ENCODE measurements at regions not wholly inside any gene's neighbourhood (a gene's known extent, or its start where the extent isn't known, plus 50 kb on each side); places are given as distances from the start of the nearest gene placed in this dataset.

- dilution Hi-C loops (cut with MboI; ENCODE audit: extremely low pct_ligation_motif_present, low sequenced_read_pairs): no loop called here
- POLR2A ChIA-PET: no interaction called here
- peak; percentile 40 to 43 for TF ChIP-seq CTCF (IDR thresholded peaks at IDR 0.05; ENCODE audit: extremely low read depth in 1 of 2, insufficient read depth in 1 of 2, low read depth in 1 of 2, low read length in 2 of 2)
- no peak for TF ChIP-seq MYC (IDR thresholded peaks at IDR 0.05; ENCODE audit: low read depth, low read length)
- TF ChIP-seq GATA2 (IDR thresholded peaks at IDR 0.05; ENCODE audit: insufficient read depth, insufficient read length, low read depth, low read length): peak; percentile 54
- Histone ChIP-seq H3K4me1 (ENCODE audit: control insufficient read depth, extremely low read depth, insufficient read depth, low read length) (peaks cover 6% of the 10 kb centered on the region), H3K9ac (replicated peaks; ENCODE audit: extremely low read depth, insufficient read depth, low read length) (no peak overlapping the region), H3K27ac (ENCODE audit: insufficient read depth, low read depth, low read length) (peak overlapping the region; percentile 34), H3K27me3 (ENCODE audit: control insufficient read depth in 2 of 2, insufficient read depth in 2 of 2, low read length in 2 of 2) (no peaks in the 10 kb centered on the region), H3K9me3 (replicated peaks; ENCODE audit: control insufficient read depth, insufficient read depth, low read length) (no peaks in the 10 kb centered on the region), H2AFZ (ENCODE audit: low read depth, low read length) (no peak overlapping the region), H3K4me3 (replicated peaks in 1 of 3; ENCODE audit: insufficient read depth in 1 of 3, low read depth in 1 of 3, low read length in 3 of 3) (no peak overlapping the region), H3K36me3 (ENCODE audit: control insufficient read depth in 2 of 2, extremely low read depth in 1 of 2, insufficient read depth in 2 of 2, low read length in 2 of 2) (no peaks in the 10 kb centered on the region), H4K20me1 (replicated peaks; ENCODE audit: control insufficient read depth, extremely low read depth, insufficient read depth, low read length) (no peaks in the 10 kb centered on the region), H3K79me2 (ENCODE audit: control insufficient read depth, insufficient read depth, low read length) (no peaks in the 10 kb centered on the region), H3K4me2 (ENCODE audit: insufficient read depth, low read length) (no peak overlapping the region), H3K9me1 (replicated peaks; ENCODE audit: control insufficient read depth, extremely low read depth, insufficient read depth, low read length) (no peaks in the 10 kb centered on the region)
- peak; percentile 78 for DNase-seq (ENCODE audit: low read depth, low spot score)
- no TSS peak for BruUV-seq (replicated peaks)
- FAIRE-seq: peak; percentile 35
- CTCF ChIA-PET: interaction anchor here (0.6 to 3.7 kb wide), 83 partner anchors 8 to 1341 kb away, joined by 3 to 60 read pairs (median 4); no protein-coding TSS in a partner anchor
- intact Hi-C loops (cut with micrococcal nuclease): loop anchor here (1.0 to 5.0 kb wide), 13 partner anchors 75 to 1341 kb away; no protein-coding TSS in a partner anchor
Measured at GRCh38 chr9:13427587-13427986, 148.1 kb upstream of the MPDZ start.

- intact Hi-C loops (cut with micrococcal nuclease): loop anchor here (1.0 to 5.0 kb wide), 13 partner anchors 74 to 1342 kb away; no protein-coding TSS in a partner anchor
- no peak overlapping the region for H3K4me3 ChIP-seq (replicated peaks in 1 of 3; ENCODE audit: insufficient read depth in 1 of 3, low read depth in 1 of 3, low read length in 3 of 3)
- H4K20me1 ChIP-seq (replicated peaks; ENCODE audit: control insufficient read depth, extremely low read depth, insufficient read depth, low read length): no peaks in the 10 kb centered on the region
- no peak overlapping the region for H3K27ac ChIP-seq (ENCODE audit: insufficient read depth, low read depth, low read length)
- no peaks in the 10 kb centered on the region for H3K9me1 ChIP-seq (replicated peaks; ENCODE audit: control insufficient read depth, extremely low read depth, insufficient read depth, low read length)
- H3K4me2 ChIP-seq (ENCODE audit: insufficient read depth, low read length): no peak overlapping the region
- TF ChIP-seq POLR2AphosphoS5 (IDR thresholded peaks at IDR 0.05; ENCODE audit: insufficient read depth, low read depth, low read length): no peak
- TF ChIP-seq FOS (IDR thresholded peaks at IDR 0.05; ENCODE audit: borderline replicate concordance, insufficient read depth, low read length): no peak
- TF ChIP-seq CTCF (IDR thresholded peaks at IDR 0.05; ENCODE audit: extremely low read depth in 1 of 2, insufficient read depth in 1 of 2, low read depth in 1 of 2, low read length in 2 of 2): no peak
- TF ChIP-seq JUN (IDR thresholded peaks at IDR 0.05; ENCODE audit: borderline replicate concordance, insufficient read depth, insufficient read length, low read depth): no peak
- no peak for TF ChIP-seq GATA2 (IDR thresholded peaks at IDR 0.05; ENCODE audit: insufficient read depth, insufficient read length, low read depth, low read length)
- TF ChIP-seq EZH2 (IDR thresholded peaks at IDR 0.05; ENCODE audit: borderline replicate concordance, low read depth, low read length, severe bottlenecking): no peak
- TF ChIP-seq MYC (IDR thresholded peaks at IDR 0.05; ENCODE audit: low read depth, low read length): no peak
- TF ChIP-seq POLR2A (IDR thresholded peaks at IDR 0.05; ENCODE audit: low read depth, low read length): no peak
- TF ChIP-seq MAX (IDR thresholded peaks at IDR 0.05; ENCODE audit: insufficient read depth, insufficient read length): no peak
- no peaks in the 10 kb centered on the region for H3K79me2 ChIP-seq (ENCODE audit: control insufficient read depth, insufficient read depth, low read length)
- ChIA-PET CTCF (interaction anchor here (1.1 to 3.7 kb wide), 6 partner anchors 142 to 1003 kb away, joined by 3 to 60 read pairs (median 22); no protein-coding TSS in a partner anchor), POLR2A (no interaction called here)
- dilution Hi-C loops (cut with MboI; ENCODE audit: extremely low pct_ligation_motif_present, low sequenced_read_pairs): no loop called here
- H3K9me3 ChIP-seq (replicated peaks; ENCODE audit: control insufficient read depth, insufficient read depth, low read length): no peaks in the 10 kb centered on the region
- no peak overlapping the region for H2AFZ ChIP-seq (ENCODE audit: low read depth, low read length)
- DNase-seq (ENCODE audit: low read depth, low spot score): no peak
- no peaks in the 10 kb centered on the region for H3K27me3 ChIP-seq (ENCODE audit: control insufficient read depth in 2 of 2, insufficient read depth in 2 of 2, low read length in 2 of 2)
- no TSS peak for BruUV-seq (replicated peaks)
- no peak for FAIRE-seq
- H3K4me1 ChIP-seq (ENCODE audit: control insufficient read depth, extremely low read depth, insufficient read depth, low read length): peaks cover 6% of the 10 kb centered on the region
- H3K36me3 ChIP-seq (ENCODE audit: control insufficient read depth in 2 of 2, extremely low read depth in 1 of 2, insufficient read depth in 2 of 2, low read length in 2 of 2): no peaks in the 10 kb centered on the region
- H3K9ac ChIP-seq (replicated peaks; ENCODE audit: extremely low read depth, insufficient read depth, low read length): no peak overlapping the region
Measured at GRCh38 chr9:13426606-13427005, 147.1 kb upstream of the MPDZ start.

All from endothelial cell of umbilical vein (primary cell).